GM21825 (cell line): ENCODE measurements at regions not wholly inside any gene's neighbourhood (a gene's known extent, or its start where the extent isn't known, plus 50 kb on each side); places are given as distances from the start of the nearest gene placed in this dataset.

Source experiments
- ATAC-seq: cut with Tn5 transposase; IDR thresholded peaks from one replicate; pipeline ENCODE4 v1.9.1; 2021; ENCODE audit warnings: mild to moderate bottlenecking, moderate library complexity; ENCODE audit not compliant: unreplicated experiment

DNA sequence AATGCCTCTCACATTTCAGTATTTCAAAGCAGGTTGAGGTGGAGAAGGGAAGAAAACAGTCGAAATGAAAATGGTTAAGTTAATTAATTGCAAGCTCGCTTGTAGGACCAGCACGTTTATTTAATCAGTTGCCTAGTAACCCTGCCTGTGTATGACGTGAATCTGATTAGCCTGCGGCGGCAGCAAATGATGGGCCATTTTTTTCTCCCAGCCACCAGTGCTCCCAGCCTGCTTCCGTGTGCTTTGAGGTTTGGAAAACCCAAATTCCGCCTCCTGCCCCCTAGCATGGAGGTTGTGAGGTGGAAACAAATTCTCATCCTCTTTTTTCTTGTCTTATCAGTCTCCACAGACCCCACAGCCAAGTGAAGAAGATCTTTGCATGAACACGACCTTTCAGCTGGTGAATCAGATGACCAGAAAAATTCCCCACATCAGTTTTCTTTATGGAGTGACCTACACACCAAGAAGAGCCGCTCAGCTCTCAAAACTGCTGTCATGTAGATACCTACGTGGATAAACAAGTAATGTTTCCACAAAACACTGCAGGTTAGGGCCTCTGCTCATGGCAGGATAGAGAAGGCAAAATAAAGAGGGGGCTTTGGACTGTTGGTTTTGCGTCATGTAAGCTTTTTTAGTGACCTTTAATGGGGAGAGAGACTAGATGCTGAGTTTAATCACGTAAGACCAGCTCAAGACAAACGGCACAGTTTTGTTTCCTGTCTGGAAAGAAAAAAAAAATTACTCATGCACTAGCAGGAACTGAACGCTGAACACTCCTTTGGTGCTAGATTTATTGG, 572.9 kb upstream of the NOX3 start:
- ATAC-seq = no peak

DNA sequence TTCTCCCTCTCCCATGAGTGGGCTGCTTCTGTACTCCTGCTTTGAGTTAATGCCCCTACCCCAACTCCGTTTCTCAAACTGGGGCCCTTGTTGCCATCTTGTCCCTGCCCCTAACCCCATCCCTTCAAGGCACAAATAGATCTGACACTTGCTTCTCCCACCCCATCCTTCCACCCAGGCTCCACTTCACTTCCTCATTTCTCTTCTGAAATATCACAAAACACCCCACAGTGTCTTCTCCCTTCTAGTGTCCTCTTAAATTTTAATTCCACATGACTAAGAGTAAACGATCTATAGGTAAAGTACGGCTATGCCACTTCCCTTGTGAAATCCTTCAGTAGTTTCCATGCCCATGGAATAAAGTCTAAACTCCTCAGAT, 571.6 kb upstream of the NOX3 start:
- no peak for ATAC-seq

DNA sequence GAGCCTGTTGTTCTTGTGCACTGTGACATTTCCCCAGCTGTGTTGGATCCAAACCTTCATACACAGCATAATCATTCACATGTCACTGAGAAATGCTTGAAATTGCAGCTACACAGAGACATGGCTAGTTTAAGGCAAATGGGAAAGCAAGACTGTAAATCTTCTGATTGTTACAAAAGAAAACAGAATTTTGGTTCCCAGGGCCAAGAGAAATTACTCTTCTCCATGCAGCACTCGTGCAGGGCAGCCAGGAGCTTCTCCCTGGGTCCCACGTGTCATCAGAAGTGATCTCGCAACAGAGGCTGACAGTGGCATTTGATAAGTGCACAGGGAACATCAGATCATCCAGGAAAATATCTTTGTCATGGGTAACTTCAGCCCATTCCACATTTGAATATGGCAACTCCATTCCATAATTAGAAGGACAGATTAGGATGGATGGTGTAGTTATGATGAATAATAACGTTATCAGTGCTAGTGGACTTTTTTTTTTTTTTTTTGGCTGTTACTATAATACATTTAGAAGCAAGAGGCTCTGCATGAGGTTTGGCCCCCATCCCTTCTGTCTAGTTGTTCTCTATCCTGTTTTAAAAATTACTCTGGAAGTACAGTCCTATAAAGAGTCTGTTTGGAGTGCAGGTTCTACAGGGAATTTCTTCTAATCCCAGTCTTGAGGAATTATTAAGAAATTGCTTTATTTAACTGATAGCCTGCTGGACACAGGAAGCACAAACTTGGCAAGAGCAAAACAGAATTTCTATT, 571.0 kb upstream of the NOX3 start:
- ATAC-seq = no peak

DNA sequence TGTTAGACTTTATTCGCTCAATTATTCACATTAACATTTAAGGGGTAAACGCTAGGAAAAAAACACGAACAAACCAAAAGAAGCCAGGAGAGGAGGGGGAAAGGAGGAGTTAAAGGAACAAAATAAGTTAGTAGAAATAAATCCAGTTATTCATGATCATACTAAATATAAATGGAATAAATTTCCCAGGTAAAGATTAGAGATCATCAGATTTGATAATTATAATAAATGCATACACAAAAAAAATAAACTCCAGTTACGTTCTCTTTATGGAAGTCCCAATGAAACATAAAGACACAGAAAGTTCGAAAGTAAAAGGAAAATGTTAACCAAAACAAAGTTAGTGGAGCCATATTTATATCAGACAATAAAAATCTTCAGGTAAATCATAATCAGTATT, 568.7 kb upstream of the NOX3 start:
- no peak for ATAC-seq

DNA sequence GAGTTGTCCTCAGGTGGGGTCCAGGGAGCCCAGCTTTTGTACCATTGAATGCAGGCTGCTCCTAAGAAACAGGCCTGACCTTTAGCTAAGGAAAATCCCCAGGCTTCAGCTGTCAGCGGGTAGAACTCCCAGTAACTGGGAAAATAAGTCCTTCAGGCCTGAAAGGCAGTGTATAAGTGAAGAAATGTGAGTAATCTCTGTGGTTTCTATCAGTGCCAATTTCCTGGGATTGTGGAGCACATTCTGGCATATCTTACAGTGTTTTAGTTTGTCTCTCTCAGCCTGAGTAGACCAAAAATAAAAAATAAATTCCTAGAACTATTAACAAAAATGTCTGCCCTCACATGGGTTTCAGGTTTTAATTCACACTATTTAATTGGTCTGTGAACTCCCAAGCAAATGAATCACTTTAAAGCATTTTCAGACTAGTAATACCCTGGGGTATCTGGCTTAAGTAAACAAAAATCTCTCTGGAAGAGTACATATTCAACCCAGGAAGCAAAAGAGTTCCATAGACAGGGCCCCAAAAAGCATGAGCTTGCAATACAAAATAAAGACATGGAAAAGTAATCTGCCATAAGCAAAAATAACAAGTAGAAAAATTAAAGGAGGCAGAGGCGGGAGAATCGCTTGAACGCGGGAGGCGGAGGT, 566.2 kb upstream of the NOX3 start:
- ATAC-seq = no peak

DNA sequence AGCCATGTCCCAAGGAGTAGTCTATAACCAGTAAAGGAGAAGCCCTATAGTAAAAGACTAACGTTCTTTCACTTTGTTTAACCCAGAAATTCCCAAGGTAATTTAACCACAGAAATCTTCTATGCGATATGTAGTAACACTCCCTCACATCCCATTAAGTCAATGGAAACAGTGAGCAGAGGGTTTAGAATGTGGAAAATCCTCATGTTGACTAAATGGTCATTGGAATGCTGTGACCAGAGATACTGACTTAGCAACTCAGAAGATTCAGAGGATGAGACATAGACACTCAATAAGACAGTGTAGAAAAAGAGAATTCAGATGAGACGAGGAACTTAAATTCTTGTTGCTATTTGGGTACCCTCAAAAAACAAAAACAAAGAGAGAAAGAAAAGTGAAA, 562.2 kb upstream of the NOX3 start:
- ATAC-seq = no peak

DNA sequence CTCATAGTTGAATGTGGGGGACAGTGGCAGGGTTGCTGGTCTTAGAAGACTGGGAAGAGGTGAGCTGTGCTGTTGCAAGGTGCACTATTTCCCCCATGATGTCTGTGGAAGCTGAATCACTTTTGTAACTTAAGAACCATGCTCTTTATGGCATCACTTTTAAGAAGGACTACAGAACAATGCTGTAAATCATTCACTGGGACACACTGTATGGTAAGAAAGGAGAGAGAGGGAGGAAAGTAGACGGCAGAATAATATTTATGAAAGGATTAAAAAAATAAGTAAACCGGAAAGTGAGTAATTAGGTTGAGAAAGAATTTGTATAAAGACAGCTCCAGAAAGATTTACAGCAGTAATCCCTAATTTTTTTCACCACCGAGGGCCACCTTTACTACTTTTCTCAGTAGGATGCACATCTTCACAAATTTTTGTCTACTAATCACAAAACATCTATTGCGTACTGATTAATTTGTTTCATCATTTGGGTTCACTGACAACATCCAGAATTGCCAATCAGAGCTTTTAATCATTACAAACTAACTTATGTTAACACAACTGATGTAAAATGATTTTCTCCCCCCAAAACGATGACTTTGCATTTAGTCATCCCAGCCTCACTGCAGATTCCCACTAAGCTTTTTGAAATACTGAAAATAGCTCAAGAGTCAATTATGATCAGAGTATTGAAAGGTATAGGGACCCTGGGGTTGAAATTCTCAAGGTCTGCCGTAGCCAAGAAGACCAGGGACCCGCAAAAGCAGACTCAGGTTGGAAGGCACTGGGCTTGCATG, 560.7 kb upstream of the NOX3 start:
- no peak for ATAC-seq

DNA sequence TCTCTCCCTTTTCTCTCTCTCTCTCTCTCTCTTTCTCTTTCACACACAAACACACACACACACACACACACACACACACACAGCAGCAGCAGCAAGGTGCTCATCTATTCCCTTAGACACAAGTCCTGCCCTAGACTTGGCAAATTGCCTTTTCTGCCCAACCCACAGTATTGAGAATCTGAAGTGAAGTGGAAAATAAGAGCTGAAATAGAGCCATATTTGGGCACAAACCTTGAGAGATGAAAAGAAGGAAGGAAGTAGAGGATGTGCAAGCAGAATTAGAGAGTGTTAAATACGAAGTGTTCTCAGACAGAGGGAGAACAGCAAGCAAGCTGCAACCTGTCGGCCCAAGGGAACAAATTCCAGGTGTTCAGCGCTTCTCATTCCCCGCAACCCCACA, 557.5 kb upstream of the NOX3 start:
- no peak for ATAC-seq

DNA sequence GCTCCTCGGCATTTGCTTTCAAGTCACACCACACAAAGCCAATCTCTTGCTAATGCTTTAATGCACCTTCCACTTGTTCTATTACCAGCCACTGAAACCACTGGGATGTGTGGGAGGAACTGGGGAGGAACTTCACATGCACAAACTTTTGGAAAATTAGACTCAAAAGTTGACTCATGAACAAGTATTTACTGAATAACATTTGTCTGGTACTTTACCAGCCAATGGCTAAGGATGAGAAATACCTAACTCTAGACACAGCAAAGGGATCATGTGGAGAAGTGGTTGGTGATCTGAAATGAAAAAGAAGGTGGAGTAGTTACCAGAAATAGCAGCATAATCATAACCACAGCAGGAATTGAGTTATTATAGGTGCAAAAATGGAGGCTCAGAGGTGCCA, 554.0 kb upstream of the NOX3 start:
- no peak for ATAC-seq

DNA sequence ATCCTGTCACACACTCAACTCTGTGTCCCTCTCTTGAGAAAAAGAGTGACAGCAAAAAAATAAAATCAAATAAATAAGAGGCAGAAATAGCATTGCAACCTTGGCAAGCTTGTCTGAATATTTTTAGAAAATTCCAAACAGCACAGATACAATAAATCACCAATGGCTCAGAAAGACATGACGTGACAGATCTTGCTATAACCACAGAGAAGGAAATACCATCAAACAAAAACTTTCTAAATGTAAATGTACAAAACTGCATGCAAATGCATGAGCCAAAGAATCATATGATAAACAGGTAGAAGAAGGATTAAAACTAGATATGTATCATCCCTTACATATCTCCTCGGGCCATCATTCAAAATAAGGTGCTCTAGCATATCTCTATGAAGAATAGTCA, 549.2 kb upstream of the NOX3 start:
- no peak for ATAC-seq

DNA sequence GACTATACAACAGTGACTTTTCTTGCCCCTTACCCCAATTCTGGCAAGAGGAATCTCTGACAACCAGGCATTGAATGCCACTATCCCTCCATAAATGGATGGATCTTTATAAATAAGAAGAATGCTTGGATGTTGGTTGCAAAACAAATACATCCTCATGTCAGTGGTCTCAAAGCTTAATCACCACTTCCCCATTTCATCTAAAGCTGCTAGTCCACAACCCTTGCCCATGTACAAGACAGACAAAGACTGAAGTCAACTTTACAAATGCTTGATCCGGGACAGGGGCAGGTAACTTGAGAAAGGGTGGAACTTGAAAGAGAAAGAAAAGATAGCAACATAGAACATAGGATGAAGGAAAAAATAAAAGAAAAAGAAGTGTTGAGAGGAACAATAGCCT, 540.5 kb upstream of the NOX3 start:
- no peak for ATAC-seq

DNA sequence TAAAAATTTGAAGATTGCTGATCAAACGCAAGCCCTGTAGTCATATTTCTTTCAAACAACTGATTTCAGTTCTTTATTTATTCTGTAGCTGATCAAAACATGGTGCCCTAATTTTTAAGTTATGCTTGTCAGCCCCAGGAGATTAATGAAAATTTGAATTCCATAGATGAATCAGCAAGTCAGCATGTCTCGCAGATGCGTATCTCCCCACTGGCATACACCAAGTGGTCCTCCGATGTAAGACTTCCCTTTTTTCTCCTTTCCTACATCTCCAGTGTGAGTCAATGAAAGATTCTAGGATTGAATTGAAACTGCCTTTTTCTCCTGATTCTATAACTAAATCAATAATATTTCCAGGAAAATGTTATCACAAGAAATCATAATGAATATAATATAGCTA, 539.6 kb upstream of the NOX3 start:
- ATAC-seq = no peak

DNA sequence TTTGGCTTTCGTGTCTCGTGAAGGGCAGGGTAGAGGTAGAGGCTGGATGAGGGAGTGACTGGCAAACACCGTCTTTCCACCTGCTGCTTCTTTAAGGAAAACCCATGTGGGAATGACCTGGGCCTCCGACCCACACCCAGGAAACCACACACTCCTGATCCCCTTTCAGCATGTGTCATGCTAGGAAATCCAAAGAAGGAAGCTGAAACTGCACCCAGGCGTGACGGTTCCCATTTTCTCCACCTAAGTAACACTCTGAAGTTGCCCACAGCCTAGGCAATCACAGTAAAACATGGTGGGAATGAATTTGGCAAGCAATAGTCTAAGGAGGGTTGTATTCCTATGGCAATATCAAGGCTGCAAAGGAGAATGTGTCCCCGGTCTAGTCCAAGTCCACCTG, 538.4 kb upstream of the NOX3 start:
- ATAC-seq = no peak

DNA sequence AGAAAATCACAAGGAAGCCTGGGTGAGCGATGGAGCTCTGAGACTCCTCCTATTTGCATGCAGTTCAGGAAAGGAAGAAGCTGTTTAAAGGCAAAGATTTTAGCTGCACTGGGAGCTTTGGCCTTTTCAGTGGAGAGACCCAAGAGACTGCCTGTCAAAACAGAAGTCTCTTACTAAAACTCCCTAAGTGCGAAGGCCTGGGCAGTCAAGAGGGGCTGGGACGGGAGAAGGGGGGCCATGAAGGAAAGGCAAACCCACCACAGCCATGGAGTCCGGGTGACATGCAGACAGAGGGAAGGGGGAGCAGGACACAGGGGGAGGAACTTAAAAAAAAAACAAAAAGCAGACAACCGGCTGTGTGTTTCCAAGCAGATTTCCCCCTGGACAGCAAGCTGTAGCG, 537.6 kb upstream of the NOX3 start:
- ATAC-seq = no peak

DNA sequence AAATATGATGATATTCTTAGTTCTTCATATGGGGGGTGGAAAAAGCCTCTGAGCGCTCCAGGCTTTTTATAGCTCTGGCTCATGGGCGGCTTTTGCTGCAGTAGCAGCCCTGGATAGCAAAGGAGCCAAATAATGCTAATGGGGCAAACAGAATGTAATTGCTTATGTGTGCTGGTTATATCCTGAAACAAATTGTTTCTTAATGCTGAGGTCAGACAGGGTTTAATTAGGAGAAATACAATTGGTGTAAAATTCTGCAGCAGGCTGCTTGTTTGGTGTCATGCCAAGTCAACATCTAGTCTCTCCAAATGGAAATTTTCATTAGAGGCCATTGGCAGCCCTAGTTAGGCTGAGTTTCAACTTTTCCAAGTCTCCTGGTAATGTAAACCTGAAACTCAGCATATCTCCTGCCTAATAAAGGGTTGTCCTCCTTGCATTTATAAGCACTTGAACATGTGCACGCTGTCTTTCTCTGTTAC, 530.1 kb upstream of the NOX3 start:
- ATAC-seq = no peak

DNA sequence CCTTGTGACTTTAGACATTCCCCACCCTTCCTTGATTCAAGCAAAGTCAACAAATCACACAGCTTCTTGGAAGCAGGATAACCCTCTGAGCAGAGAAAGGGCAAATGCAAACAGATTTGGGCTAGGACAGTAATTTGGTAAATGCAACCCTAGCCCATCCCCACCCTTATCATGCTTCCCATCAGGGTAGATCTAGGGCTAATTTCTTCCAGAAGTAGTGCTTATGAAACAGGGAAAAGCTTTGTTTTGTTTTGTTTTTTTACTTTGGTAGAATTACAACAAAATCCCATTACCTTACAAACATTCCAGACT, 525.1 kb upstream of the NOX3 start:
- no peak for ATAC-seq

DNA sequence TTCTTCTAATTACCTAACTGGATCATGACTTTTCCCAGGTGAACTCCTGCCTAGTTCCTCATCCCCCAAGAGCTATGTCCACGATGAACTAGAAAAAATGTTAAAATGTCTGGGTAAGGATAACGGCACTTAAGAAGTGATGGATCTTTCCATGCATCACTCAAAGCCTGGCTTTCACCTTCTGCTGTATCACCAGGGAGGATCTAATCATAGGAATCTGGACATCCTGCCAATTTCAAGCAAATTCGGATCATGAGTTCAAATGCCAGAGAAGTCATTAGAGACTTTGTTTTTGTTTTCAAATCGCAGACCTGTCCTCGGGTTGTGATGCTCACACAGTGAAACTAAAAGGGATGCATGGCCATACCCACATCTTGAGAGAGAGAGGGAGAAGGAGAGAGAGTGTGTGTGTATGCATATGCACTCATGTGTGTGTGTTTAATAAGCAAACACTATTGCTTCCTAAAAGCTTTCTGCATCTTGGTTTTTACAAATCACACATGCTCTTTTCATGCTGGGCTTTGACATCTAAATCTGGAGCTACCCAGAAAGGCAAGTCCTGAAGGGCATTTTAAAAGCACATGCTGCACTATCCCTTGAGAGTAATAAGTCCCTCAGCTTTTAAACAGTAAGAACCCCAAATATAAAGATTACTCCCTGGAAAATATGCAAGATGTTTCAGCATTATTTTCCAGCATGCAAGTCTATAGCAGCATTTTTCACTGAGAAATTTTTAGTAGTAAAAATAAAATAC, 524.6 kb upstream of the NOX3 start:
- ATAC-seq = no peak

DNA sequence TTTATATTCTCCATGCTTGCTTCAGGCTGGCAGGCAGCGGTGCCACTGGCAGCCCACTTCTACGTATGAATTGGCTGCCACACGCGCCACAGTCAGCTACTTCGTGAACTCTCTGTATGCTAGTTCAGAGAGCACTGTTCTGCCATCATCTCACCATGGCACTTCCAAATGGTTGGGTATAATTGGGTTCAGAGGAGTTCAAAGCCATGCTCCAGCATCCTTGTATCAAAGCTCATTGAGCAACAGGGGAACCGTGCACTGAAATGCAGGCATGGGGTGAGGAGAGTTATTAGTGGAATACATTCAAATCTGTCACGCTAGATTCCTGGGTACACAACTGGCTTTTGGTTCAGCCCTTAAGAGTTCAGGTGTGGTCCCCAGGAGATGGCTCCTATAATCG, 519.9 kb upstream of the NOX3 start:
- ATAC-seq = no peak

DNA sequence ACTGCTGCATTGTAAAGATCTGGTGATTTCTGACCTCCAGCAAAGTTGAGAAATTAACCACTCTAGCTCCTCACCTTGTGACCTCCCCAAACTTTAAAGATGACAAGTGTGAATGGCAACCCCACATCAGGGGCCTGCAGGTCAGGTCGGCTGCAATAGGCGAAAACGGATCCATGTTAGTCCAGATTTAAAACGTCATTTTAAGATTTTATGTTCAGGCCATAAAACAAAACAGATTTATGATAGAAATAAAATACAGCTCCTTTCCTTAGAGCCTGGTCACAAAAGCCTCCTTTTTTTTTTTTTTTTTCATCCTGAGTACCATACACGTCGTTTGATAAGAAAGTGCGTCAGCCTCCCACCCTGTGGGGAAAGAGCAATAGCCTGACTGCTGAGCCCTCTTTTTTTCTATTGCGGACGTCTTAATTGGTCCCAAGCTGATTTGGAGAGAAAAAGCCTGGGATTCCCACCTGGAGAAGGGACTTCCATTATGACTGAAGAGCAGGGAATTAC, 519.2 kb upstream of the NOX3 start:
- ATAC-seq = no peak

DNA sequence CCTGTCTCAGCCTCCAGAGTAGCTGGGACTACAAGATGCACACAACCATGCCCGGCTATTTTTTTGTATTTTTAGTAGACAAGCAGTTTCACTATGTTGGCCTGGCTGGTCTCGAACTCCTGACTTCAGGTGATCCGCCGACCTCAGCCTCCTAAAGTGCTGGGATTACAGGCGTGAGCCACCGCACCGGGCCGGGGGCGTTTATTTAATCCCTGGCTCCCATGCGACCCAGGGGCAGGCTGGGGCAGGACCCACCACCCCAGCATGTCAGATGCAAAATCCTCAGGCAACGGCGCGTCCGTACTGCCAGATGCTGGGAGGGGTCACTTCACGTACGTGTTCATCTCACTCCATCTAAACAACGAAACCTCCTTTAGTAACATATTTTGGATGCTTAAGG, 518.7 kb upstream of the NOX3 start:
- no peak for ATAC-seq
